ENCODE measurements at regions not wholly inside any gene's neighbourhood (a gene's known extent, or its start where the extent isn't known, plus 50 kb on each side); places are given as distances from the start of the nearest gene placed in this dataset.

- Histone ChIP-seq H3K27me3 (ENCODE audit: insufficient read depth, poor library complexity, severe bottlenecking) (no peaks in the 10 kb centered on the region), H3K4me3 (replicated peaks; ENCODE audit: insufficient read depth, low read length) (no peak overlapping the region), H3K27ac (replicated peaks) (no peak overlapping the region)
- no peak for TF ChIP-seq POLR2AphosphoS5 (IDR thresholded peaks at IDR 0.05; ENCODE audit: low read depth)
- no peak for TF ChIP-seq GABPA (IDR thresholded peaks at IDR 0.05; ENCODE audit: low read depth)
- no peak for TF ChIP-seq CTCF (IDR thresholded peaks at IDR 0.05; ENCODE audit: insufficient read depth, low read length)
- TF ChIP-seq REST (IDR thresholded peaks at IDR 0.05; ENCODE audit: insufficient replicate concordance, low read depth): no peak
- TF ChIP-seq SPI1 (IDR thresholded peaks at IDR 0.05; ENCODE audit: borderline replicate concordance, low read depth): no peak
- DNase-seq (ENCODE audit: low read depth in 1 of 2, low spot score in 1 of 2): no peak
Observed at GRCh38 chr3:124567179-124567578, 163.1 kb upstream of the UMPS start.

- H3K27ac ChIP-seq (replicated peaks): no peak overlapping the region
- H3K4me3 ChIP-seq (replicated peaks; ENCODE audit: insufficient read depth, low read length): no peak overlapping the region
- TF ChIP-seq POLR2AphosphoS5 (IDR thresholded peaks at IDR 0.05; ENCODE audit: low read depth): no peak
- TF ChIP-seq CTCF (IDR thresholded peaks at IDR 0.05; ENCODE audit: insufficient read depth, low read length): no peak
- no peak for TF ChIP-seq GABPA (IDR thresholded peaks at IDR 0.05; ENCODE audit: low read depth)
- TF ChIP-seq REST (IDR thresholded peaks at IDR 0.05; ENCODE audit: insufficient replicate concordance, low read depth): no peak
- no peak for TF ChIP-seq SPI1 (IDR thresholded peaks at IDR 0.05; ENCODE audit: borderline replicate concordance, low read depth)
- H3K27me3 ChIP-seq (ENCODE audit: insufficient read depth, poor library complexity, severe bottlenecking): no peaks in the 10 kb centered on the region
- DNase-seq (ENCODE audit: low read depth in 1 of 2, low spot score in 1 of 2): no peak
Observed at GRCh38 chr3:124569761-124570160, 160.5 kb upstream of the UMPS start.

- no peaks in the 10 kb centered on the region for H3K27me3 ChIP-seq (ENCODE audit: insufficient read depth, poor library complexity, severe bottlenecking)
- DNase-seq (ENCODE audit: low read depth in 1 of 2, low spot score in 1 of 2): no peak
Observed at GRCh38 chr3:124570232-124570631, 160.0 kb upstream of the UMPS start.

More at GRCh38 chr3:124570232-124570631, 160.0 kb upstream of the UMPS start:
- TF ChIP-seq GABPA (IDR thresholded peaks at IDR 0.05; ENCODE audit: low read depth) (no peak), SPI1 (IDR thresholded peaks at IDR 0.05; ENCODE audit: borderline replicate concordance, low read depth) (0 out of 2 replicates have a peak, but pooled peaks have one; percentile 2), REST (IDR thresholded peaks at IDR 0.05; ENCODE audit: insufficient replicate concordance, low read depth) (no peak), CTCF (IDR thresholded peaks at IDR 0.05; ENCODE audit: insufficient read depth, low read length) (no peak), POLR2AphosphoS5 (IDR thresholded peaks at IDR 0.05; ENCODE audit: low read depth) (no peak)
- Histone ChIP-seq H3K27ac (replicated peaks) (no peak overlapping the region), H3K4me3 (replicated peaks; ENCODE audit: insufficient read depth, low read length) (no peak overlapping the region)
